ENCODE measurements at regions not wholly inside any gene's neighbourhood (a gene's known extent, or its start where the extent isn't known, plus 50 kb on each side); places are given as distances from the start of the nearest gene placed in this dataset.

- DNase-seq (ENCODE audit: low spot score) (no peak), FAIRE-seq (peak; percentile 75)
These were observed 78.2 kb downstream of the IRF2BPL start for GRCh38 chr14:76950055-76951020.

GRCh38 chr14:76948976-76949375 is 79.5 kb downstream of the IRF2BPL start:
- DNase-seq (ENCODE audit: low spot score), result no peak
- no peak for FAIRE-seq

- DNase-seq (ENCODE audit: low spot score) (no peak), FAIRE-seq (no peak)
These were observed 80.1 kb downstream of the IRF2BPL start for GRCh38 chr14:76948213-76948947.

GRCh38 chr14:76947838-76948184 is 80.7 kb downstream of the IRF2BPL start:
- FAIRE-seq (no peak), DNase-seq (ENCODE audit: low spot score) (no peak)

GRCh38 chr14:76947078-76947837 is 81.2 kb downstream of the IRF2BPL start:
- peak; percentile 71 for DNase-seq (ENCODE audit: low spot score)
- FAIRE-seq, result peak; percentile 36

GRCh38 chr14:76946753-76947077 is 81.8 kb downstream of the IRF2BPL start:
- DNase-seq (ENCODE audit: low spot score) (no peak), FAIRE-seq (no peak)

- no peak for FAIRE-seq
- no peak for DNase-seq (ENCODE audit: low spot score)
These were observed 85.4 kb downstream of the IRF2BPL start for GRCh38 chr14:76943072-76943471.

- FAIRE-seq, result no peak
- DNase-seq (ENCODE audit: low spot score), result no peak
These were observed 86.3 kb downstream of the IRF2BPL start for GRCh38 chr14:76941946-76942805.

GRCh38 chr14:76941544-76941943 is 87.0 kb downstream of the IRF2BPL start:
- no peak for FAIRE-seq

GRCh38 chr14:76940021-76940760 is 88.3 kb downstream of the IRF2BPL start:
- FAIRE-seq, result no peak

More at GRCh38 chr14:76941544-76941943, 87.0 kb downstream of the IRF2BPL start:
- DNase-seq (ENCODE audit: low spot score), result no peak

GRCh38 chr14:76939015-76939742 is 89.3 kb downstream of the IRF2BPL start:
- DNase-seq (ENCODE audit: low spot score) (no peak), FAIRE-seq (no peak)

More at GRCh38 chr14:76940021-76940760, 88.3 kb downstream of the IRF2BPL start:
- DNase-seq (ENCODE audit: low spot score), result no peak

GRCh38 chr14:76938092-76938500 is 90.4 kb downstream of the IRF2BPL start:
- DNase-seq (ENCODE audit: low spot score) (no peak), FAIRE-seq (no peak)

- FAIRE-seq (no peak), DNase-seq (ENCODE audit: low spot score) (no peak)
These were observed 91.1 kb downstream of the IRF2BPL start for GRCh38 chr14:76937181-76938091.

- no peak for FAIRE-seq
- no peak for DNase-seq (ENCODE audit: low spot score)
These were observed 92.0 kb downstream of the IRF2BPL start for GRCh38 chr14:76936483-76936882.

GRCh38 chr14:76933515-76933914 is 95.0 kb downstream of the IRF2BPL start:
- no peak for FAIRE-seq
- no peak for DNase-seq (ENCODE audit: low spot score)

- no peak for FAIRE-seq
- no peak for DNase-seq (ENCODE audit: low spot score)
These were observed 96.7 kb downstream of the IRF2BPL start for GRCh38 chr14:76931631-76932402.

GRCh38 chr14:76930549-76930948 is 98.0 kb downstream of the IRF2BPL start:
- DNase-seq (ENCODE audit: low spot score), result no peak
- FAIRE-seq, result no peak

- FAIRE-seq (no peak), DNase-seq (ENCODE audit: low spot score) (no peak)
These were observed 98.6 kb downstream of the IRF2BPL start for GRCh38 chr14:76929927-76930326.
